HepG2 (cell line): ENCODE measurements at regions not wholly inside any gene's neighbourhood (a gene's known extent, or its start where the extent isn't known, plus 50 kb on each side); places are given as distances from the start of the nearest gene placed in this dataset.
A peak's percentile ranks its signal among the peaks of the same experiment; 100 is the strongest.

Source experiments
- ATF1 ChIP-seq: IDR thresholded peaks from 2 replicates; pipeline ENCODE4 v1.6.1; 2016; ENCODE audit warnings: mild to moderate bottlenecking, control low read depth
- HMGA1 ChIP-seq: sonication (generic); formaldehyde crosslinking; conservative IDR thresholded peaks from 2 replicates; pipeline ENCODE4 v1.4.0; 2020; ENCODE audit warnings: missing genetic modification reagents
- KLF12 ChIP-seq: sonication (generic); formaldehyde crosslinking; IDR thresholded peaks from 2 replicates; pipeline ENCODE4 v1.4.0; 2020; ENCODE audit warnings: missing genetic modification reagents, borderline replicate concordance
- NFYB ChIP-seq: sonication (generic); formaldehyde crosslinking; IDR thresholded peaks from 2 replicates; pipeline ENCODE4 v1.4.0; 2020; ENCODE audit warnings: missing genetic modification reagents
- NR2C2 ChIP-seq: sonication (generic); formaldehyde crosslinking; IDR thresholded peaks from 2 replicates; pipeline ENCODE4 v1.4.0; 2020; ENCODE audit warnings: missing genetic modification reagents, mild to moderate bottlenecking, moderate library complexity, borderline replicate concordance
- PAWR ChIP-seq: sonication (generic); formaldehyde crosslinking; IDR thresholded peaks from 2 replicates; pipeline ENCODE4 v1.4.0; 2020; ENCODE audit warnings: missing genetic modification reagents, mild to moderate bottlenecking, borderline replicate concordance
- PCBP2 ChIP-seq: fragments of 200-400 bp; formaldehyde crosslinking; optimal IDR thresholded peaks from 2 replicates; pipeline ENCODE3; 2018; ENCODE audit warnings: low read length, low read depth; ENCODE audit not compliant: poor library complexity, severe bottlenecking
- POLR2G ChIP-seq: fragments of 200-400 bp; formaldehyde crosslinking; IDR thresholded peaks from 2 replicates; pipeline ENCODE4 v1.6.1; 2018; ENCODE audit warnings: mild to moderate bottlenecking, low read depth, low read length, moderate library complexity
- SIX1 ChIP-seq: sonication (generic); formaldehyde crosslinking; IDR thresholded peaks from 2 replicates; pipeline ENCODE4 v1.4.0; 2020; ENCODE audit warnings: missing genetic modification reagents, borderline replicate concordance
- SP1 ChIP-seq, 2 experiments: fragments of 450-650 bp in 1 of 2; sonication (generic) in 1 of 2; formaldehyde crosslinking in 1 of 2; IDR thresholded peaks; 2 replicates each; pipeline versions ENCODE4 v1.4.0 to v1.6.1; 2016 to 2020; ENCODE audit warnings: missing genetic modification reagents in 1 of 2
- SRSF9 ChIP-seq: fragments of 200-400 bp; formaldehyde crosslinking; IDR thresholded peaks from 2 replicates; pipeline ENCODE4 v1.6.1; 2018; ENCODE audit warnings: borderline replicate concordance, mild to moderate bottlenecking, low read depth, low read length; ENCODE audit not compliant: insufficient read depth, poor library complexity, severe bottlenecking
- SSRP1 ChIP-seq: IDR thresholded peaks from 2 replicates; pipeline ENCODE4 v1.6.1; 2016; ENCODE audit warnings: control low read depth
- YY1 ChIP-seq: IDR thresholded peaks from 2 replicates; pipeline ENCODE4 v1.6.1; 2011; ENCODE audit warnings: low read length, low read depth, moderate library complexity, mild to moderate bottlenecking; ENCODE audit not compliant: insufficient read depth, insufficient replicate concordance
- ZNF224 ChIP-seq: sonication (generic); formaldehyde crosslinking; IDR thresholded peaks from 2 replicates; pipeline ENCODE4 v1.5.0; 2020; ENCODE audit warnings: mild to moderate bottlenecking, missing genetic modification reagents
- ZNF30 ChIP-seq: sonication (generic); formaldehyde crosslinking; IDR thresholded peaks from 2 replicates; pipeline ENCODE4 v1.5.0; 2020; ENCODE audit warnings: mild to moderate bottlenecking, missing genetic modification reagents
- ZNF326 ChIP-seq: sonication (generic); formaldehyde crosslinking; IDR thresholded peaks from 2 replicates; pipeline ENCODE4 v1.4.0; 2020; ENCODE audit warnings: missing genetic modification reagents, borderline replicate concordance
- ZNF383 ChIP-seq: sonication (generic); formaldehyde crosslinking; IDR thresholded peaks from 2 replicates; pipeline ENCODE4 v1.4.0; 2020; ENCODE audit warnings: missing genetic modification reagents, mild to moderate bottlenecking, borderline replicate concordance
- ZNF44 ChIP-seq: sonication (generic); formaldehyde crosslinking; IDR thresholded peaks from 2 replicates; pipeline ENCODE4 v1.5.1; 2020; ENCODE audit warnings: mild to moderate bottlenecking, missing genetic modification reagents
- ZNF576 ChIP-seq: sonication (generic); formaldehyde crosslinking; IDR thresholded peaks from 2 replicates; pipeline ENCODE4 v1.4.0; 2020; ENCODE audit warnings: mild to moderate bottlenecking, missing genetic modification reagents
- TF ChIP-seq, protein P1 (sequence below), 2 experiments: IDR thresholded peaks; 2 replicates each; pipeline ENCODE4 v1.6.1; 2011 to 2012; ENCODE audit warnings: low read length in 2 of 2, borderline replicate concordance in 1 of 2, low read depth in 1 of 2, mild to moderate bottlenecking in 1 of 2, moderate library complexity in 1 of 2
- TF ChIP-seq, protein P2 (sequence below): sonication (generic); formaldehyde crosslinking; IDR thresholded peaks from 2 replicates; pipeline ENCODE4 v1.4.0; 2020; ENCODE audit warnings: missing genetic modification reagents

GRCh38 chr20:50455656-50456451, 54.3 kb upstream of the PTPN1 start (continued):
- TF ChIP-seq, protein P1, sequence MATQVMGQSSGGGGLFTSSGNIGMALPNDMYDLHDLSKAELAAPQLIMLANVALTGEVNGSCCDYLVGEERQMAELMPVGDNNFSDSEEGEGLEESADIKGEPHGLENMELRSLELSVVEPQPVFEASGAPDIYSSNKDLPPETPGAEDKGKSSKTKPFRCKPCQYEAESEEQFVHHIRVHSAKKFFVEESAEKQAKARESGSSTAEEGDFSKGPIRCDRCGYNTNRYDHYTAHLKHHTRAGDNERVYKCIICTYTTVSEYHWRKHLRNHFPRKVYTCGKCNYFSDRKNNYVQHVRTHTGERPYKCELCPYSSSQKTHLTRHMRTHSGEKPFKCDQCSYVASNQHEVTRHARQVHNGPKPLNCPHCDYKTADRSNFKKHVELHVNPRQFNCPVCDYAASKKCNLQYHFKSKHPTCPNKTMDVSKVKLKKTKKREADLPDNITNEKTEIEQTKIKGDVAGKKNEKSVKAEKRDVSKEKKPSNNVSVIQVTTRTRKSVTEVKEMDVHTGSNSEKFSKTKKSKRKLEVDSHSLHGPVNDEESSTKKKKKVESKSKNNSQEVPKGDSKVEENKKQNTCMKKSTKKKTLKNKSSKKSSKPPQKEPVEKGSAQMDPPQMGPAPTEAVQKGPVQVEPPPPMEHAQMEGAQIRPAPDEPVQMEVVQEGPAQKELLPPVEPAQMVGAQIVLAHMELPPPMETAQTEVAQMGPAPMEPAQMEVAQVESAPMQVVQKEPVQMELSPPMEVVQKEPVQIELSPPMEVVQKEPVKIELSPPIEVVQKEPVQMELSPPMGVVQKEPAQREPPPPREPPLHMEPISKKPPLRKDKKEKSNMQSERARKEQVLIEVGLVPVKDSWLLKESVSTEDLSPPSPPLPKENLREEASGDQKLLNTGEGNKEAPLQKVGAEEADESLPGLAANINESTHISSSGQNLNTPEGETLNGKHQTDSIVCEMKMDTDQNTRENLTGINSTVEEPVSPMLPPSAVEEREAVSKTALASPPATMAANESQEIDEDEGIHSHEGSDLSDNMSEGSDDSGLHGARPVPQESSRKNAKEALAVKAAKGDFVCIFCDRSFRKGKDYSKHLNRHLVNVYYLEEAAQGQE (IDR thresholded peaks at IDR 0.05; ENCODE audit: borderline replicate concordance in 1 of 2, low read depth in 1 of 2, low read length in 2 of 2), result peak in 1 of 2 experiments; percentile 74; a peak in 1 of 4 replicates
- TF ChIP-seq HMGA1, result no peak
- no peak; the same call in none of the 2 replicates for TF ChIP-seq ATF1 (CRISPR knock-in tag)
- TF ChIP-seq ZNF30 (CRISPR knock-in tag), result peak; percentile 83
- 0 out of 2 replicates have a peak, but pooled peaks have one; percentile 26 for TF ChIP-seq NFYB (CRISPR knock-in tag)
- TF ChIP-seq SIX1, result peak; percentile 80
- TF ChIP-seq SP1 (IDR thresholded peaks at IDR 0.05), result no peak
- TF ChIP-seq SP1 (CRISPR knock-in tag; IDR thresholded peaks at IDR 0.05), result no peak
- no peak for TF ChIP-seq YY1
- no peak for TF ChIP-seq PCBP2
- peak; percentile 94; the same call in 1 of the 2 replicates for TF ChIP-seq ZNF44 (CRISPR knock-in tag)
- no peak for TF ChIP-seq ZNF326 (CRISPR knock-in tag)
- TF ChIP-seq SSRP1 (CRISPR knock-in tag), result no peak
- peak; percentile 97; the same call in 1 of the 2 replicates for TF ChIP-seq ZNF383
- peak; percentile 85; the same call in 1 of the 2 replicates for TF ChIP-seq PAWR
- TF ChIP-seq ZNF576 (CRISPR knock-in tag), result no peak
- TF ChIP-seq ZNF224, result peak; percentile 59
- TF ChIP-seq KLF12 (CRISPR knock-in tag), result peak; percentile 85; the same call in 1 of the 2 replicates
- peak; percentile 71 for TF ChIP-seq POLR2G
- no peak for TF ChIP-seq SRSF9
- peak; percentile 91 for TF ChIP-seq NR2C2 (CRISPR knock-in tag)
- TF ChIP-seq, protein P2, sequence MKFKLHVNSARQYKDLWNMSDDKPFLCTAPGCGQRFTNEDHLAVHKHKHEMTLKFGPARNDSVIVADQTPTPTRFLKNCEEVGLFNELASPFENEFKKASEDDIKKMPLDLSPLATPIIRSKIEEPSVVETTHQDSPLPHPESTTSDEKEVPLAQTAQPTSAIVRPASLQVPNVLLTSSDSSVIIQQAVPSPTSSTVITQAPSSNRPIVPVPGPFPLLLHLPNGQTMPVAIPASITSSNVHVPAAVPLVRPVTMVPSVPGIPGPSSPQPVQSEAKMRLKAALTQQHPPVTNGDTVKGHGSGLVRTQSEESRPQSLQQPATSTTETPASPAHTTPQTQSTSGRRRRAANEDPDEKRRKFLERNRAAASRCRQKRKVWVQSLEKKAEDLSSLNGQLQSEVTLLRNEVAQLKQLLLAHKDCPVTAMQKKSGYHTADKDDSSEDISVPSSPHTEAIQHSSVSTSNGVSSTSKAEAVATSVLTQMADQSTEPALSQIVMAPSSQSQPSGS, result peak; percentile 93; the same call in 1 of the 2 replicates
- TF ChIP-seq, all 625 proteins: peak for 385
